ENCODE measurements at regions not wholly inside any gene's neighbourhood (a gene's known extent, or its start where the extent isn't known, plus 50 kb on each side); places are given as distances from the start of the nearest gene placed in this dataset.

DNA sequence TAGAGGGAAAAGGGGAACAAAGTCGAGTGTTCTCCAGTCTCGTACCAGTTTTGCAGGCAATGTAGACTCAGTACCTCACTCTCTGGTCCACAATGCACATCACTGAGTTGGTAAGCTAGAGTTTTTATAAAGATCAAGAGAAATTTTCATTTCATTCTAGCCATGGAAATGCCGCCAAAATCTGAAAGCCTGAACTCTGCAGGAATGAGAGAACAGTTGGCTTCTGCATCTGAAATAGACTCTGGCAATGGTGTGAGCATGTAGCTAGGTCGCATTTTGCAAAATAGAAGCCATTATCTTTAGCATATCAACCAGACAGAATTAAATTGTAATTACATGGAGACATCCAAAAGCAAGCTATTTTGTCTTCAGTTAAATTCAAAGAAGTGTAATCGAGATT, 381.0 kb downstream of the NOVA1 start:
- TF ChIP-seq CTCF (IDR thresholded peaks at IDR 0.05; ENCODE audit: low read depth, low read length, poor library complexity, severe bottlenecking) = no peak
- no peak for TF ChIP-seq EZH2phosphoT487 (IDR thresholded peaks at IDR 0.05; ENCODE audit: borderline replicate concordance, low read length)

All from DOHH2 (cell line).